H9 (cell line): ENCODE measurements at regions not wholly inside any gene's neighbourhood (a gene's known extent, or its start where the extent isn't known, plus 50 kb on each side); places are given as distances from the start of the nearest gene placed in this dataset.

Source experiments
- DNase-seq: peaks from one replicate; pipeline ENCODE4 v3.0.0-alpha.2; 2017
- H2AFZ ChIP-seq: one replicate; pipeline ENCODE4 v1.6.1; 2013; ENCODE audit warnings: mild to moderate bottlenecking, low read length, control low read depth, moderate library complexity
- H2AK5ac ChIP-seq: 2 replicates; pipeline ENCODE4 v1.6.1; 2013; ENCODE audit warnings: low read length, control low read depth, mixed read lengths; ENCODE audit not compliant: insufficient read length
- H2BK120ac ChIP-seq: one replicate; pipeline ENCODE4 v1.6.1; 2013; ENCODE audit warnings: low read depth, mild to moderate bottlenecking, low read length, control low read depth, inconsistent platforms; ENCODE audit not compliant: poor library complexity, severe bottlenecking
- H2BK12ac ChIP-seq: 2 replicates; pipeline ENCODE4 v1.6.1; 2013; ENCODE audit warnings: low read length, control low read depth, mixed read lengths, low read depth; ENCODE audit not compliant: insufficient read length
- H2BK15ac ChIP-seq: 2 replicates; pipeline ENCODE4 v1.6.1; 2013; ENCODE audit warnings: low read depth, low read length, control low read depth
- H2BK20ac ChIP-seq: one replicate; pipeline ENCODE4 v1.6.1; 2013; ENCODE audit warnings: low read depth, mild to moderate bottlenecking, low read length, control low read depth, inconsistent platforms; ENCODE audit not compliant: poor library complexity, severe bottlenecking
- H2BK5ac ChIP-seq: 2 replicates; pipeline ENCODE4 v1.6.1; 2013; ENCODE audit warnings: low read length, control low read depth, mixed read lengths; ENCODE audit not compliant: insufficient read length
- H3K14ac ChIP-seq: 2 replicates; pipeline ENCODE4 v1.6.1; 2013; ENCODE audit warnings: low read length, control low read depth; ENCODE audit not compliant: insufficient read depth
- H3K18ac ChIP-seq: 2 replicates; pipeline ENCODE4 v1.6.1; 2013; ENCODE audit warnings: low read depth, mild to moderate bottlenecking, mixed read lengths, low read length, control low read depth; ENCODE audit not compliant: insufficient read length
- H3K23ac ChIP-seq: 2 replicates; pipeline ENCODE4 v1.6.1; 2013; ENCODE audit warnings: low read length, control low read depth, mixed read lengths, low read depth; ENCODE audit not compliant: insufficient read length
- H3K23me2 ChIP-seq: 2 replicates; pipeline ENCODE4 v1.6.1; 2013; ENCODE audit warnings: low read depth, mild to moderate bottlenecking, mixed read lengths, low read length, control low read depth; ENCODE audit not compliant: insufficient read length, poor library complexity, severe bottlenecking
- H3K27ac ChIP-seq: 2 replicates; pipeline ENCODE4 v1.5.1; 2013; ENCODE audit warnings: low read length, control low read depth, mixed read lengths, low read depth; ENCODE audit not compliant: insufficient read length
- H3K27me3 ChIP-seq: 2 replicates; pipeline ENCODE4 v1.6.1; 2013; ENCODE audit warnings: low read length, control low read depth, inconsistent platforms; ENCODE audit not compliant: insufficient read depth
- H3K4ac ChIP-seq: 2 replicates; pipeline ENCODE4 v1.6.1; 2013; ENCODE audit warnings: low read depth, mild to moderate bottlenecking, control low read depth, inconsistent platforms, low read length, moderate library complexity
- H3K4me1 ChIP-seq: 2 replicates; pipeline ENCODE4 v1.6.1; 2013; ENCODE audit warnings: low read length, control low read depth, inconsistent platforms; ENCODE audit not compliant: insufficient read depth
- H3K4me2 ChIP-seq: 2 replicates; pipeline ENCODE4 v1.6.1; 2013; ENCODE audit warnings: low read length, control low read depth, mixed read lengths; ENCODE audit not compliant: insufficient read length, insufficient read depth
- H3K56ac ChIP-seq: 2 replicates; pipeline ENCODE4 v1.6.1; 2013; ENCODE audit warnings: low read depth, mild to moderate bottlenecking, mixed read lengths, low read length, control low read depth; ENCODE audit not compliant: insufficient read length
- H3K79me1 ChIP-seq: 2 replicates; pipeline ENCODE4 v1.6.1; 2013; ENCODE audit warnings: low read depth, mild to moderate bottlenecking, moderate library complexity, low read length, control low read depth, inconsistent platforms; ENCODE audit not compliant: insufficient read depth, poor library complexity, severe bottlenecking
- H3K79me2 ChIP-seq: 2 replicates; pipeline ENCODE4 v1.6.1; 2013; ENCODE audit warnings: low read length, control low read depth, inconsistent platforms; ENCODE audit not compliant: insufficient read depth
- H3K9ac ChIP-seq: 2 replicates; pipeline ENCODE4 v1.6.1; 2013; ENCODE audit warnings: low read length, control low read depth, mixed read lengths; ENCODE audit not compliant: insufficient read length; ENCODE audit errors: extremely low read depth
- H3K9me3 ChIP-seq: one replicate; pipeline ENCODE4 v1.6.1; 2013; ENCODE audit warnings: low read depth, low read length, inconsistent platforms; ENCODE audit not compliant: control insufficient read depth
- H3T11ph ChIP-seq: one replicate; pipeline ENCODE4 v1.6.1; 2013; ENCODE audit warnings: mild to moderate bottlenecking, low read length, control low read depth, inconsistent platforms
- H4K20me1 ChIP-seq: one replicate; pipeline ENCODE4 v1.6.1; 2013; ENCODE audit not compliant: control insufficient read depth, insufficient read length, insufficient read depth
- H4K5ac ChIP-seq: 2 replicates; pipeline ENCODE4 v1.6.1; 2013; ENCODE audit warnings: low read depth, mild to moderate bottlenecking, mixed read lengths, low read length, control low read depth; ENCODE audit not compliant: insufficient read length
- H4K8ac ChIP-seq: replicated peaks from 2 replicates; pipeline ENCODE4 v1.6.1; 2013; ENCODE audit warnings: low read length, control low read depth, mixed read lengths, low read depth; ENCODE audit not compliant: insufficient read length
- H4K91ac ChIP-seq: 2 replicates; pipeline ENCODE4 v1.6.1; 2013; ENCODE audit warnings: low read depth, mild to moderate bottlenecking, moderate library complexity, mixed read lengths, low read length, control low read depth; ENCODE audit not compliant: insufficient read length
- H3K27ac Mint-ChIP-seq, 3 experiments: 2 replicates in 2 of 3; 3 replicates in 1 of 3; pipeline ENCODE4 v1.8.0; 2020 to 2021; ENCODE audit warnings: mixed read lengths in 3 of 3, mild to moderate bottlenecking in 1 of 3, moderate library complexity in 1 of 3
- H3K27me3 Mint-ChIP-seq: 2 replicates; pipeline ENCODE4 v1.8.0; 2021; ENCODE audit warnings: low read depth, mild to moderate bottlenecking, moderate library complexity, mixed read lengths
- H3K36me3 Mint-ChIP-seq, 3 experiments: 2 replicates in 2 of 3; 3 replicates in 1 of 3; pipeline ENCODE4 v1.8.0; 2020 to 2021; ENCODE audit warnings: low read depth in 3 of 3, mixed read lengths in 3 of 3; ENCODE audit not compliant: insufficient read depth in 1 of 3
- H3K4me1 Mint-ChIP-seq, 2 experiments: 2 replicates each; pipeline ENCODE4 v1.8.0; 2020; ENCODE audit warnings: mixed read lengths in 2 of 2
- H3K4me3 Mint-ChIP-seq, 2 experiments: 2 replicates in 1 of 2; 3 replicates in 1 of 2; pipeline ENCODE4 v1.8.0; 2020 to 2021; ENCODE audit warnings: mild to moderate bottlenecking in 2 of 2, mixed read lengths in 2 of 2, moderate library complexity in 1 of 2
- H3K9me3 Mint-ChIP-seq, 2 experiments: 2 replicates in 1 of 2; 3 replicates in 1 of 2; pipeline ENCODE4 v1.8.0; 2020; ENCODE audit warnings: mild to moderate bottlenecking in 2 of 2, mixed read lengths in 2 of 2, moderate library complexity in 1 of 2
- CTCF ChIP-seq: fragments of 200-600 bp; sonication (generic); conservative IDR thresholded peaks from 3 replicates; pipeline ENCODE4 v1.8.0; 2021; ENCODE audit warnings: antibody characterized with exemption, mild to moderate bottlenecking
- WGBS: extraction: QIAGEN DNeasy Blood & Tissue Kit; methylation state at CpG from one replicate; pipeline ENCODE4 v1.1.7; 2013; ENCODE audit warnings: missing lambda C conversion rate, low lambda C conversion rate, mixed read lengths; ENCODE audit not compliant: insufficient read length; ENCODE audit errors: extremely low coverage; 5-methylcytosine and 5-hydroxymethylcytosine counted together

GRCh38 chr5:141765896-141766551 is 84.0 kb upstream of the ARAP3 start:
- no peak overlapping the region for H3K4ac ChIP-seq
- WGBS: no CpG with 5 or more reads among the region's 2 CpGs
- H2BK15ac ChIP-seq: no peak overlapping the region
- no peak overlapping the region for H2BK5ac ChIP-seq
- DNase-seq: no peak
- no peak overlapping the region for H3K27ac ChIP-seq
- H3K27me3 Mint-ChIP-seq: peaks cover 38% of the 10 kb centered on the region
- no peak overlapping the region for H3K18ac ChIP-seq
- H2AK5ac ChIP-seq: no peak overlapping the region
- peaks cover 0 to 4% of the 10 kb centered on the region in 2 experiments; a peak in 2 of 5 replicates for H3K9me3 Mint-ChIP-seq
- H3K27me3 ChIP-seq: no peaks in the 10 kb centered on the region
- no peak for TF ChIP-seq CTCF
- no peak overlapping the region for H3K23ac ChIP-seq
- no peak overlapping the region for H3K27ac Mint-ChIP-seq
- H4K8ac ChIP-seq: no peak overlapping the region
- no peak overlapping the region for H2BK20ac ChIP-seq
- H2BK12ac ChIP-seq: no peak overlapping the region
- no peak overlapping the region for H2BK120ac ChIP-seq
- no peaks in the 10 kb centered on the region for H4K20me1 ChIP-seq
- no peak overlapping the region for H3T11ph ChIP-seq
- no peak overlapping the region for H2AFZ ChIP-seq
- H3K4me1 ChIP-seq: peaks cover 2% of the 10 kb centered on the region; the same call in 1 of the 2 replicates
- no peak overlapping the region for H4K91ac ChIP-seq
- H3K4me3 Mint-ChIP-seq: no peak overlapping the region
- H3K79me2 ChIP-seq: no peaks in the 10 kb centered on the region
- no peaks in the 10 kb centered on the region for H3K23me2 ChIP-seq
- no peak overlapping the region for H3K56ac ChIP-seq
- no peak overlapping the region for H3K9ac ChIP-seq
- peaks cover 11 to 24% of the 10 kb centered on the region in 2 experiments for H3K4me1 Mint-ChIP-seq
- no peak overlapping the region for H4K5ac ChIP-seq
- H3K79me1 ChIP-seq: no peaks in the 10 kb centered on the region
- no peak overlapping the region for H3K14ac ChIP-seq
- H3K9me3 ChIP-seq: no peaks in the 10 kb centered on the region
- H3K36me3 Mint-ChIP-seq: peaks cover 0 to 6% (median 4%) of the 10 kb centered on the region in 3 experiments; a peak in 3 of 7 replicates
- H3K4me2 ChIP-seq: no peak overlapping the region
